Small intestine (tissue), 7 donors: ENCODE measurements at regions not wholly inside any gene's neighbourhood (a gene's known extent, or its start where the extent isn't known, plus 50 kb on each side); places are given as distances from the start of the nearest gene placed in this dataset.

Experiments
- DNase-seq, 2 donors: peaks; one replicate each; pipeline versions ENCODE4 v3.0.0 to v3.0.0-alpha.2; 2013
- FAIRE-seq: peaks from 2 replicates; lab custom pipeline; 2012; peaks lifted over from hg19 to GRCh38; lab: Jason Lieb, UNC
- H3K27ac ChIP-seq, 3 donors: one replicate each; pipeline ENCODE4 v1.5.1; 2013; ENCODE audit warnings: low read length in 2 of 3, mild to moderate bottlenecking in 2 of 3, control low read depth in 1 of 3, inconsistent platforms in 1 of 3, low read depth in 1 of 3, moderate library complexity in 1 of 3
- H3K27me3 ChIP-seq, 3 donors: one replicate each; pipeline ENCODE4 v1.6.1; 2013; ENCODE audit warnings: low read length in 3 of 3, inconsistent platforms in 1 of 3; ENCODE audit not compliant: control insufficient read depth in 3 of 3, insufficient read depth in 3 of 3
- H3K36me3 ChIP-seq, 3 donors: one replicate each; pipeline ENCODE4 v1.6.1; 2013; ENCODE audit warnings: low read length in 3 of 3, inconsistent platforms in 1 of 3, low read depth in 1 of 3, mild to moderate bottlenecking in 1 of 3, moderate library complexity in 1 of 3; ENCODE audit not compliant: control insufficient read depth in 3 of 3, insufficient read depth in 2 of 3
- H3K4me1 ChIP-seq, 3 donors: one replicate each; pipeline ENCODE4 v1.6.1; 2013; ENCODE audit warnings: low read length in 2 of 3, inconsistent platforms in 1 of 3, low read depth in 1 of 3, mild to moderate bottlenecking in 1 of 3, moderate library complexity in 1 of 3; ENCODE audit not compliant: control insufficient read depth in 3 of 3, insufficient read depth in 2 of 3
- H3K4me3 ChIP-seq, 3 donors: one replicate each; pipeline ENCODE4 v1.5.1; 2013; ENCODE audit warnings: low read length in 3 of 3, control low read depth in 1 of 3, inconsistent platforms in 1 of 3, low read depth in 1 of 3, mild to moderate bottlenecking in 1 of 3, moderate library complexity in 1 of 3
- H3K9me3 ChIP-seq, 2 donors: one replicate each; pipeline ENCODE4 v1.6.1; 2013; ENCODE audit warnings: low read depth in 1 of 2, low read length in 1 of 2; ENCODE audit not compliant: control insufficient read depth in 2 of 2, insufficient read depth in 1 of 2
- WGBS, 3 donors: extraction: QIAGEN DNeasy Blood & Tissue Kit; methylation state at CpG; one replicate each; pipeline ENCODE4 v1.1.7; 2013; 5-methylcytosine and 5-hydroxymethylcytosine counted together
- donor health status: healthy with polysubstance abuse.
- donor health status: control.
- donor health status: control.
- donor health status: Bipolar disorder and iron deficiency.
- donor health status: healthy.

DNA sequence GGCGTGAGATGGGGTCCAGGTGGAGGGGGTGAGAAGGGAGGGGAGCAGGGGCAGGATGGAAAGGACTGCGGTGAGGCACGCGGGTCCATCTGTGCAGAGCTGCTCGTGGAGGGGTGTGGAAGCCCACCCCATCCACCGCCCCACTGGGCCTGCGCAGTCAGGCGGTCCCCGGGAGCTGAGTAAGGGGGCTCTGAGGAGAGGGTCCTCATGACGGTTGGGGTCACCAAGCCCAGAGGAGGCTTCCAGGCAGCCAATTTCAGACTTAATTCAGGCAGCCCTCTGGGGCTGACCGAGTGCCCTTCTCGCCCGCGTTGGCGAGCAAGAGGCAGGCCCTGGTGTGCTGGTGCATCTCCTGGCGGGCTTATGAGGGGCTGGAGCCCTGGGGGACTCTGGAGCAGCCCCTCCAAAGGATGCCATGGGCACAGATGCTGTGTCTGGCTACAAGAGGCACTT is 115.5 kb downstream of the KIF26A start:
- Histone ChIP-seq H3K27ac (no peak overlapping the region), H3K36me3 (no peaks in the 10 kb centered on the region), H3K27me3 (peaks cover 0 to 2% (median 0%) of the 10 kb centered on the region in 3 donors), H3K4me3 (no peak overlapping the region), H3K4me1 (no peaks in the 10 kb centered on the region), H3K9me3 (no peaks in the 10 kb centered on the region)
- DNase-seq (no peak), FAIRE-seq (no peak)
- WGBS, 3 donors: 82 to 85% (median 83%) methylated on average over 16 of the region's 16 CpGs

DNA sequence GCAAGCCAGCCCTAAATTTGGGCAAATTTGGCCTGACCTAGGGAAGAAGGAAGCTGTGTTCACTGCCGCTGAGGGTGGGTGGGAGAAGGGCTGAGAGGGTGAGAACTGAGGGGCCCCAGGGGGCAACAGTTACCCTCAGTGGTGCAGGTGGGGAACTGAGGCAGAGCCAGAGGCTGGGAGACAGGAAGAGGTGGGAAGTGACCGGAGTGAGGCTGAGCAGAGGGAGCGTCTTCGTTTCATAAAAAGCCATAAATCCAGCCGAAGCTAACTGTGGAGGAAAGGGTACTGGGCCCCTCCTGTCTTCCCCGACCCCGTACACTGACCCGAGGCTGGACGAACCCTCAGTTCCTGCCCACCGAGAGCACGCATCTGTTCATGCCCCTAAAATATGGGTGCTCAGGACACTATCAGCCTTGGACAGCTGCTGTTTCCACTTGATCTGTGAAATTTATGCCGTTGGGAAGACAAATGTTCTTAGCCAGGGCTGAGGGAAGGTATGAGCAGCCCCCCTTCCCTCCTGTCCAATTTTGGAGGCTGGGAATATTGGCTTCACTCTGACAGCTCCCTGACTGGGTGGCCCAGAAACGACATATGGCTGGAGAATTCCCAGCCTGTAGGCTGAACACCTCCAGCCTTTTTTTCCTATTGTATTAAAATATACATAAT is 116.5 kb downstream of the KIF26A start:
- WGBS, 3 donors: 49 to 68% (median 57%) methylated on average over 13 of the region's 13 CpGs
- no peaks in the 10 kb centered on the region for H3K4me1 ChIP-seq
- H3K9me3 ChIP-seq: peaks cover 0 to 6% of the 10 kb centered on the region in 2 donors
- no peak for FAIRE-seq
- no peaks in the 10 kb centered on the region for H3K36me3 ChIP-seq
- H3K27me3 ChIP-seq: peaks cover 0 to 2% (median 0%) of the 10 kb centered on the region in 3 donors
- H3K4me3 ChIP-seq: no peak overlapping the region
- no peak overlapping the region for H3K27ac ChIP-seq
- DNase-seq: no peak

DNA sequence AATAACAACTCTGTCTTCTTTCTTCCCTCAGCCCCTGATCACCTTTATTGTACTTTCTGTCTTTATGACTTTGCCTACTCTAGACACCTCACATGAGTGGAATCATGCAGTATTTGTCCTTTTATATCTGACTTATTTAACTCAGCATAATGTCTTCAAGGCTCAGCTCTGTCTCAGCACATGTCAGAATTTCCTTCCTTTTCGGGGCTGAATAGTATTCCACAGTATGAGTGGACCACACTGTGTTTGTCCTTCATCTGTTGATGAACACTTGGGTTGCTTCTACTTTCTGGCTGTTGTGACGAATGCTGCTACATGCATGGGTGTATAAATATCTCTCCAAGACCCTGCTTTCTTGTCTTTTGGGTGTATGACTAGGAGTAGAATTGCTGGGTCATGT is 117.6 kb downstream of the KIF26A start:
- 71 to 93% (median 90%) methylated on average over 2 of the region's 2 CpGs for WGBS, 3 donors
- H3K27ac ChIP-seq: no peak overlapping the region
- no peak overlapping the region for H3K4me3 ChIP-seq
- no peaks in the 10 kb centered on the region for H3K4me1 ChIP-seq
- no peaks in the 10 kb centered on the region for H3K36me3 ChIP-seq
- DNase-seq: no peak
- peaks cover 0 to 8% of the 10 kb centered on the region in 2 donors for H3K9me3 ChIP-seq
- no peak for FAIRE-seq
- peaks cover 0 to 2% (median 0%) of the 10 kb centered on the region in 3 donors for H3K27me3 ChIP-seq

DNA sequence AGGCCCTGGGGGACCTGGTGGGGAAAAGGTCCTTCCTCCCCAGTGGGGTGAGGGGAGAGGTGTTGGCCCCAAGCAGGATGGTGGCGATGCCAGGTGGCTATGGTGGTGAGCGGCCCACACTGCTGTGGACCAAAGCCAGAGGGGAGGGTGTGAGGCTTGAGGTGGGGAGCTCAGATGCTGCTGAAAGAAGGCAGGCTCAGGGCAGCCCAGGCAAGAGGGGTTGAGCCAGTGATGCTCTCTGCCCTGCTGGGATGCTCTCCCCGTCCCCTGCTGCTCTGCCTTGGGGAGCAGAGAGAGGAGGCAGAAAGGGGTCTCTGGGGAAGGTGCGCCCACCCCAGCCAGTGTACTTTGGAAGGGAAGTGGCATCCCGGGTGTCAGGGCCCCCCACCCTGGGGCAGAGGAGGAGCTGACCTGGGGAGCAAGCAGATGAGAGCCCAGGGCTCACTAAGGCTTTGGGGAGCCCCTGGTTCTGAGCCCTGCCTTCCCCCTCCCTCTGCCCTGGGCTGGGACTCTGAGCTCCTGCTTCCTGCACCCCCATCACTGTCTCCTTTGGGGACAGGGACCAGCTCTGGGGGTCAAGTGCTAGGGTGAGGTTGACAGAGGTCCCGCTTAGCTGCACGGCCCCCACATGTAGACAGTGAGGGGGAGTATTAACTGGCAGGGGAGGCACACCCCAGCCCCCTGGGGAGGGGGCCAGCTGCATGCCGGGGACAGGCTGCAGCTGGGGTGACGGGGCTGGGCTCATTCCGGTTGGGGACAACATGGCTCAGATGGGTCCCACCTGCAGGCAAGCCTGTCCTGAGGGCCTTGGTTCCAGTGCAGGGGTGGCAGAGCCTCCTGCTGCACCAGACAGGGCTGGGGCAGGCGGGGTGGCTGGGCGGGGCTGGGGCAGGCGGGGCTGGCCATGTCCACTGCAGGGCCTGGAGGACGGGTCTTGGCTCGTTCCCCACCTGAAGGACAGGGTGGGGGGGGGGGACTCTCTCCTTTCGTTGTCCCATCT is 124.4 kb downstream of the KIF26A start:
- WGBS, 3 donors: 77 to 88% (median 79%) methylated on average over 13 to 16 of the region's 16 CpGs
- H3K4me1 ChIP-seq: no peaks in the 10 kb centered on the region
- H3K36me3 ChIP-seq: no peaks in the 10 kb centered on the region
- no peak overlapping the region for H3K27ac ChIP-seq
- no peak overlapping the region for H3K4me3 ChIP-seq
- DNase-seq: no peak
- H3K27me3 ChIP-seq: peaks cover 0 to 2% (median 0%) of the 10 kb centered on the region in 3 donors
- H3K9me3 ChIP-seq: peaks cover 0 to 8% of the 10 kb centered on the region in 2 donors
- FAIRE-seq: no peak

DNA sequence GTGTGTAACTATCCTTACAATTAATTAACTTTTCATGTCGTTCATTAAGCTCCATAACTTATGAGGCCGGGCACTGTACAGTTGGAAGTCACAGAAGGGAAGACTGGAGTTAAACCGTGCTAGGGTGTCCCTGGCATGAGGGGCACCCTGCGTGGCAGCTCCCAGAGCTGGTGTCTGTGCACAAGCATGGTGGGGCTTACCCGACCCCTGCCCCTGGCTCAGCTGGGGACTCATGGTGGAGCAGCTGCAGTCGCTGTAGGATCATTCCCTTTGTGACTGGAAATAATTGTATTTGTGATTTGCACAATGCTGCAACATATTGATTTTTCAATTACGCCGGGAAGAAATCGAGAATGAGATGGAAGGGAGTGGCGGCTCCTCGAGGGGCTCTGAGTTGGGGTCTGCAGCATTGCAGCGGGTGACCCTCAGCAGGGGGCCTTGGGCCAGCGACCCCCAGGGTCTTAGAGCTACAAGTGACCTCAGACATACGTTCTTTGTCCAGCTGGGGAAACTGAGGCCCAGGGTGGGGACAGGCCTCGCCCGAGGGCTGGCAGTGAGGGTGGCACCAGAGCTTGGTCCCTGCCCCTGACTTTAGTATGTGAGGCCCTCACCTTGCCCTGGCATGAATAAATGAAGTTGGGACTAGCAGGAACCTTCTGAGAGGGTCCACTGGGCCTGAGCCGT is 125.4 kb downstream of the KIF26A start:
- no peaks in the 10 kb centered on the region for H3K36me3 ChIP-seq
- peaks cover 0 to 8% of the 10 kb centered on the region in 2 donors for H3K9me3 ChIP-seq
- WGBS, 3 donors: 70 to 81% (median 74%) methylated on average over 17 of the region's 17 CpGs
- H3K4me3 ChIP-seq: no peak overlapping the region
- DNase-seq (no peak), FAIRE-seq (no peak)
- no peaks in the 10 kb centered on the region for H3K4me1 ChIP-seq
- H3K27ac ChIP-seq: no peak overlapping the region
- H3K27me3 ChIP-seq: peaks cover 0 to 2% (median 0%) of the 10 kb centered on the region in 3 donors

DNA sequence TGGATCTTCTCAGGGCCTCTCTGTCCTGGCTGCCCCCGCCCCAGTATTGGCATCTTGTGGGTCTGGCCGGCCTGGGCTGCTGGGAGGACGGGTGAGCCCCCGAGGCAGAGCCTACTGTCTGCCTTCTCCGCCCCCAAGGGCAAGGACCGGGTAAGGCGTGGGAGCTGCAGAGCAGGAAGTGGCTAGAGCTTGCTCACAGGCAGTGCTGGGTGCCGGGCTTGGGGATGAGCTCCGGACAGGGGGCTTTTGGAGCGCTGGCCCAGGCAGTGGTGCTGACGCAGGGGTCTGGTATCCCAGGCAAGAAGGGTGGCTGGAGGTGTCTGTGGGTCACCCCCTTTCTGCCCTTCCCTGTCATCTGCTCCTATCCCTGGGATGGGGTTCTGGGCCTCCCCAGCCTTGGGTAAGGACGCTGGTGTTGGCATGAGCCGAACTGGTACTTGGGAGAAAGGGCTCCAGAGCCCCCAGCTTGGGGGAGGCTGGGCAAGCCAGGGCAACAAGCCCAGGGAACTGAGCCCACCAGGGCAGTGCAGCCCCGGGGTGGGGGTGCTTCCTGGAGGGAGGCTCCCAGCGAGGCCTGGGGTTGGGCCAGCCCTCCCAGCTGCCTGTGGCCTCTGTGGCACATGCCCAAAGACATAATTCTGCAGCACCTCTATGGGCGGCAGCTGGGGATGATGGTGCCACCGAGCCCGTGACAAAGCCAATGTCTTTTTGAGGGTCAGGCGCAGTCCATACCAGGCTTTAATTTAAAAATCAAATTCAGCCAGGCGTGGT is 126.3 kb downstream of the KIF26A start:
- 68 to 78% (median 73%) methylated on average over 20 of the region's 20 CpGs for WGBS, 3 donors
- no peak overlapping the region for H3K27ac ChIP-seq
- H3K4me3 ChIP-seq: no peak overlapping the region
- H3K9me3 ChIP-seq: peaks cover 0 to 4% of the 10 kb centered on the region in 2 donors
- DNase-seq: no peak
- peaks cover 0 to 2% (median 0%) of the 10 kb centered on the region in 3 donors for H3K27me3 ChIP-seq
- H3K36me3 ChIP-seq: no peaks in the 10 kb centered on the region
- no peak for FAIRE-seq
- no peaks in the 10 kb centered on the region for H3K4me1 ChIP-seq

DNA sequence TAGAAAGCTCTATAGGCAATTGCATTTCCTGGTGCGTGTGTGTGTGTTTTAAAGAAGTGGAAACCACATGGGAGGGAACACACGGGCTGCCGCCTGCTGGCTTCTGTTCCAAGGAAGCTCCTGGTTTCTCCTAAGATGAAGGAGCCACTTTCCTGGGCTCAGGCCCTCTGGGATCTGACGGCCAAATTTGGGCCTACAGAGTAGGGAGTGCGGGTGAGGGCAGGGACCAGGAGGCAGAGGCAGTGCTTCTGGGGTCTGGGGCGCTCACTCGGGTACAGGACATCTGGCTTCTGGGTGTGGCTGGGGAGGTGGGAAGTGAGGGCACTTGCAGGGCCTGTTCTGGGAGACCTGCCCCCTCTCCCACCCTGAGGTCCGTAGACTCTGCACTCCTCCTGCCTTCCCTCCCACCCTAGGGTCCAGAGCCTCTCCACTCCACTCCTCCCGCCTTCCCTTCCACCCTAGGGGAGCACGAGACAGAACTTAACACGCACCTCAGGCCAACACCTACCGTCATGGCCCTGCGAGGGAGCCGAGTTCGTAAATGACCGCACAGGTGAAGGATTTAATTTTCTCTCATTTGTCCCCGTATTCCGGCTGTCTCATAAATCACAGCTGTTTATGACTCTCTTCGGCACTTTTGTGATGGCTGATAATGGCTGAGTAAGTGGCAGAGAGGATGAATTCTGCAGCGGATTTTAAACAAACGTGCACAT is 127.7 kb downstream of the KIF26A start:
- no peak for FAIRE-seq

More for the DNA sequence above, 127.7 kb downstream of the KIF26A start:
- peaks cover 0 to 2% (median 0%) of the 10 kb centered on the region in 3 donors for H3K27me3 ChIP-seq
- H3K36me3 ChIP-seq: no peaks in the 10 kb centered on the region
- 32 to 57% (median 43%) methylated on average over 21 of the region's 21 CpGs for WGBS, 3 donors
- DNase-seq: peak in 1 of 2 donors; percentile 24
- no peak overlapping the region for H3K27ac ChIP-seq
- H3K4me3 ChIP-seq: no peak overlapping the region
- H3K4me1 ChIP-seq: no peaks in the 10 kb centered on the region
- no peaks in the 10 kb centered on the region for H3K9me3 ChIP-seq
